GM18505 (cell line): ENCODE measurements at regions not wholly inside any gene's neighbourhood (a gene's known extent, or its start where the extent isn't known, plus 50 kb on each side); places are given as distances from the start of the nearest gene placed in this dataset.

Source experiments
- ATAC-seq: cut with Tn5 transposase; IDR thresholded peaks from one replicate; pipeline ENCODE4 v1.9.1; 2021; ENCODE audit not compliant: unreplicated experiment
- POLR2A ChIP-seq: IDR thresholded peaks from 4 replicates; pipeline ENCODE4 v1.6.1; 2011; ENCODE audit warnings: borderline replicate concordance; ENCODE audit not compliant: insufficient read depth, insufficient read length; ENCODE audit errors: extremely low read depth

GRCh38 chr2:226531061-226531810 lies 268.4 kb downstream of the IRS1 start:
- ATAC-seq: no peak

GRCh38 chr2:226529556-226529955 lies 270.1 kb downstream of the IRS1 start:
- no peak for TF ChIP-seq POLR2A
- ATAC-seq: no peak

More at GRCh38 chr2:226531061-226531810, 268.4 kb downstream of the IRS1 start:
- TF ChIP-seq POLR2A: no peak

GRCh38 chr2:226526716-226527115 lies 272.9 kb downstream of the IRS1 start:
- ATAC-seq: no peak

GRCh38 chr2:226524381-226524843 lies 275.2 kb downstream of the IRS1 start:
- TF ChIP-seq POLR2A: no peak
- no peak for ATAC-seq

More at GRCh38 chr2:226526716-226527115, 272.9 kb downstream of the IRS1 start:
- no peak for TF ChIP-seq POLR2A

- TF ChIP-seq POLR2A: no peak
- no peak for ATAC-seq
Observed at GRCh38 chr2:226520723-226521122, 278.9 kb downstream of the IRS1 start.

GRCh38 chr2:226515344-226516055 lies 284.1 kb downstream of the IRS1 start:
- no peak for TF ChIP-seq POLR2A
- no peak for ATAC-seq

GRCh38 chr2:226514895-226515294 lies 284.7 kb downstream of the IRS1 start:
- ATAC-seq: no peak
- no peak for TF ChIP-seq POLR2A

- no peak for TF ChIP-seq POLR2A
Observed at GRCh38 chr2:226511311-226511710, 288.3 kb downstream of the IRS1 start.

GRCh38 chr2:226508683-226509082 lies 290.9 kb downstream of the IRS1 start:
- no peak for TF ChIP-seq POLR2A
- ATAC-seq: no peak

More at GRCh38 chr2:226511311-226511710, 288.3 kb downstream of the IRS1 start:
- ATAC-seq: no peak

GRCh38 chr2:226508005-226508404 lies 291.6 kb downstream of the IRS1 start:
- ATAC-seq: no peak
- no peak for TF ChIP-seq POLR2A

GRCh38 chr2:226497146-226497909 lies 302.3 kb downstream of the IRS1 start:
- ATAC-seq: no peak
- TF ChIP-seq POLR2A: no peak

- no peak for ATAC-seq
- TF ChIP-seq POLR2A: no peak
Observed at GRCh38 chr2:226496273-226496550, 303.4 kb downstream of the IRS1 start.

GRCh38 chr2:226495466-226496272 lies 304.0 kb downstream of the IRS1 start:
- no peak for ATAC-seq

GRCh38 chr2:226491112-226491511 lies 308.5 kb downstream of the IRS1 start:
- no peak for ATAC-seq
- TF ChIP-seq POLR2A: no peak

More at GRCh38 chr2:226495466-226496272, 304.0 kb downstream of the IRS1 start:
- TF ChIP-seq POLR2A: no peak
